HEK293 (cell line): ENCODE measurements at regions not wholly inside any gene's neighbourhood (a gene's known extent, or its start where the extent isn't known, plus 50 kb on each side); places are given as distances from the start of the nearest gene placed in this dataset.

Source experiments
- CTCF ChIP-seq: fragments of 450-650 bp; formaldehyde crosslinking; IDR thresholded peaks from 2 replicates; pipeline ENCODE4 v1.5.1; 2016; ENCODE audit warnings: missing biosample characterization, missing genetic modification characterization
- KLF7 ChIP-seq: fragments of 450-650 bp; formaldehyde crosslinking; IDR thresholded peaks from 2 replicates; pipeline ENCODE4 v1.5.1; 2016; ENCODE audit warnings: missing biosample characterization, missing genetic modification characterization, borderline replicate concordance
- ZBTB8A ChIP-seq: fragments of 450-650 bp; formaldehyde crosslinking; IDR thresholded peaks from 2 replicates; pipeline ENCODE4 v1.5.1; 2016; ENCODE audit warnings: missing biosample characterization, missing genetic modification characterization
- ZSCAN30 ChIP-seq: fragments of 450-650 bp; IDR thresholded peaks from 2 replicates; pipeline ENCODE4 v1.5.1; 2018; ENCODE audit warnings: missing biosample characterization, mild to moderate bottlenecking, missing genetic modification characterization, moderate library complexity

GRCh38 chrX:40327085-40327484 lies 229.3 kb upstream of the BCOR start:
- no peak for TF ChIP-seq CTCF (tag by site-specific recombination)
- TF ChIP-seq KLF7 (tag by site-specific recombination): no peak
- TF ChIP-seq ZSCAN30 (tag by site-specific recombination): no peak
- no peak for TF ChIP-seq ZBTB8A
